ENCODE measurements at regions not wholly inside any gene's neighbourhood (a gene's known extent, or its start where the extent isn't known, plus 50 kb on each side); places are given as distances from the start of the nearest gene placed in this dataset.

DNA sequence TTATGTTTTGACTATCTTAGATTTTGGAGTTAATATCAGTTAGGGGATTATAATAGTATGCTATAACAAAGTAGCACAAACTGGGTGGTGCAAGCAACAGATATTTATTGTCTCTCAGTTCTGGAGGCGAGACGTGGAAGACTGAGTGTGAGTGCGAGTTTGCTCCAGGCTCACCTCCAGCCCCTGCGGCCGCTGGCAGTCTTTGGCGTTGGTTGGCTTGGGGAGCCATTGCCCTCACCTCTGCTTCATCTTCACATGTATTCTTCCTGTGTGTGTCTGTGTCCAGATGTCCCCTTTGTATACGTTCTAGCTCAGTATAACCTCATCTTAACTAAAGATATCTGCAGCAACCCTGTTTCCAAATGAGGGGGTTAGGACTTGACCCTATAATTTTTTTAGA is 343.9 kb upstream of the COBL start:
- Histone ChIP-seq H3K9me3 (replicated peaks) (no peaks in the 10 kb centered on the region), H3K4me1 (no peaks in the 10 kb centered on the region), H3K27me3 (ENCODE audit: low read depth) (no peaks in the 10 kb centered on the region), H3K36me3 (no peaks in the 10 kb centered on the region), H3K27ac (replicated peaks) (no peak overlapping the region), H3K4me3 (no peak overlapping the region)
- no peak for DNase-seq
- intact Hi-C loops (cut with micrococcal nuclease), result no loop called here
- no peak for TF ChIP-seq CTCF (IDR thresholded peaks at IDR 0.05; ENCODE audit: borderline replicate concordance)

GRCh38 chr7:51658684-51659083 is 342.1 kb upstream of the COBL start:
- Histone ChIP-seq H3K4me3 (no peak overlapping the region), H3K27ac (replicated peaks) (no peak overlapping the region), H3K9me3 (replicated peaks) (no peaks in the 10 kb centered on the region), H3K27me3 (ENCODE audit: low read depth) (no peaks in the 10 kb centered on the region), H3K36me3 (no peaks in the 10 kb centered on the region), H3K4me1 (no peaks in the 10 kb centered on the region)
- DNase-seq, result no peak
- no peak for TF ChIP-seq CTCF (IDR thresholded peaks at IDR 0.05; ENCODE audit: borderline replicate concordance)
- intact Hi-C loops (cut with micrococcal nuclease), result no loop called here

DNA sequence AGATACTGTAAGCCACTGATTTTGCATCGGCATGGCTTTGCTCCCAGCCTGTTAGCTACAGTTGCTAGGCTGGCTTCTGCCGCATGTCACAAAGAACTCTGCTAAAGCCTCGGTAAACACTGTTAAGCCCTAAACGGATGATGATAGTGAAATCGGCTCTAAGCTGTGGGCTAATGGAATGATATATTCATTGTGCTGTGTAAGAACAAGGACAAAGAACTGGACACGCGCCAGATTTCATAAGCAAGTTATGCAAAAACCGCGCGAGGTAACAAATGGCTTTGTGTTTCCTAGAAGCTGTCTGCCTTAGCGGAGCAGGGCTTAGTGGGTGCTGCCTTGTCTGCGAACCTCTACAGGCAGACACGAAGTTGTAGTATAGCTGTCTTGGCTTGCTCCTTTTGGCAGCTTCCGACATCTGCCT is 331.3 kb upstream of the COBL start:
- Histone ChIP-seq H3K27ac (replicated peaks) (no peak overlapping the region), H3K36me3 (no peaks in the 10 kb centered on the region), H3K4me3 (no peak overlapping the region), H3K27me3 (ENCODE audit: low read depth) (peaks cover 4% of the 10 kb centered on the region), H3K4me1 (peaks cover 6% of the 10 kb centered on the region), H3K9me3 (replicated peaks) (peaks cover 13% of the 10 kb centered on the region)
- intact Hi-C loops (cut with micrococcal nuclease), result no loop called here
- no peak for DNase-seq
- TF ChIP-seq CTCF (IDR thresholded peaks at IDR 0.05; ENCODE audit: borderline replicate concordance), result no peak

DNA sequence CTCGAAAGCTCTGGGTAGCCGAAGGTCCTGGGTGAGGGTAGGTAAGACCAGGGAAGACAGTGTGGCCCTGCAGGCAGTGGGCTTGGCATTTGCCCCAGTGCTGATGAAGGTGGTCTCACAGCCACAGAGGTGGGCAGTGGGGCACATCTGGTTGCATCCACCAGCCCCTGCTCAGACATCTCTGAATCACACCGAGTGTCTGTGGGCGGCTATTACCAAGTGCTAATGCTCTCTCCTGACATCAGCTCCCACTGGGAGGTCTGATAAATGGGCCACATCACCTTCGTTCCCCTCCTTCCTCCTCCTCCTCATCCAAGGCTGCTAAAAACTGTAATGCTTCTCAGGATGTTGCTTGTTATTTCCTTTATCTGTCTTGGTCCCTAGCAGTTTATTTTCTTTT is 330.9 kb upstream of the COBL start:
- H3K27ac ChIP-seq (replicated peaks), result no peak overlapping the region
- no peak for DNase-seq

DNA sequence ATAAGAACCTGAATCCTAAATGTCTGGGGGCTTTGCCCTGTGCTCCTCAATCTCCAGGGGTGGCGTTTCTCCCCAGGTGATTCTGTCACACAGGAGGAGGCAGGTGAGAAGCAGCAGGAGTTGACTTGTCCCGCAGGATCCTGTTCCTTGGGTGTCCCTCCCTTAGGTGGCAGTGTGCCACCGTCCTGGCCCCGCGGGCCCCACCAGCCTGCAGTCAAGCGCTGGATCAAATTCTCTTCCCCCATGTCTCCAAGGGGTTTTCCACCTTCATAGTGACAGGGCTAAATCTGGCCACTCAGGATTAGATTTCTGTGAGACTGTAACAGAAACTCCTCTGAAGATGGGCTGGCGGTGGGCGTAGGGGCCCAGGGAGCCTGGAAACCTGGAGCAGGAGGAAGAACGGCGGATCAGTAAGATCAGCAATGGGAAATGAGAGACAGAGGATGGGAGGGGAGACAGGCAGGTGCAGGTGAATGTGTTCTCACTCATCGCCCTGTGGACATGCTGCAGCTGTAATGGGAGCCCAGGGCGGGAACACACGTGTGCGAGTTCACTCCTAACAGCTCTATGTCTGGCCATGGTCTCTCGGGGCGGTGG is 329.2 kb upstream of the COBL start:
- Histone ChIP-seq H3K27ac (replicated peaks) (no peak overlapping the region), H3K4me3 (no peak overlapping the region), H3K27me3 (ENCODE audit: low read depth) (peaks cover 12% of the 10 kb centered on the region), H3K9me3 (replicated peaks) (peaks cover 12% of the 10 kb centered on the region), H3K36me3 (no peaks in the 10 kb centered on the region), H3K4me1 (peaks cover 6% of the 10 kb centered on the region)
- TF ChIP-seq CTCF (IDR thresholded peaks at IDR 0.05; ENCODE audit: borderline replicate concordance), result no peak
- no peak for DNase-seq
- intact Hi-C loops (cut with micrococcal nuclease), result no loop called here

More for the DNA sequence above, 330.9 kb upstream of the COBL start:
- peaks cover 6% of the 10 kb centered on the region for H3K4me1 ChIP-seq
- no peaks in the 10 kb centered on the region for H3K36me3 ChIP-seq
- intact Hi-C loops (cut with micrococcal nuclease), result no loop called here
- TF ChIP-seq CTCF (IDR thresholded peaks at IDR 0.05; ENCODE audit: borderline replicate concordance), result no peak
- H3K27me3 ChIP-seq (ENCODE audit: low read depth), result peaks cover 4% of the 10 kb centered on the region
- no peak overlapping the region for H3K4me3 ChIP-seq
- peaks cover 13% of the 10 kb centered on the region for H3K9me3 ChIP-seq (replicated peaks)
